Psoas muscle (tissue), 7 donors: ENCODE measurements at regions not wholly inside any gene's neighbourhood (a gene's known extent, or its start where the extent isn't known, plus 50 kb on each side); places are given as distances from the start of the nearest gene placed in this dataset.

Experiments used
- ATAC-seq, 4 donors: fragments of 200-7000 bp; cut with Tn5 transposase; one replicate each; pipeline ENCODE4 v1.9.1; 2020; ENCODE audit warnings: moderate library complexity in 3 of 4, mild to moderate bottlenecking in 2 of 4
- DNase-seq, 2 donors: peaks; one replicate each; pipeline ENCODE4 v3.0.0-alpha.2; 2020
- H3K27ac ChIP-seq: fragments of 200-600 bp; one replicate; pipeline ENCODE4 v1.8.0; 2022
- H3K27me3 ChIP-seq, 3 donors: fragments of 200-600 bp in 1 of 3; one replicate each; pipeline versions ENCODE4 v1.6.1 to v1.8.0; 2013 to 2022; ENCODE audit warnings: low read length in 2 of 3, mild to moderate bottlenecking in 2 of 3, moderate library complexity in 1 of 3; ENCODE audit not compliant: insufficient read depth in 3 of 3
- H3K36me3 ChIP-seq, 2 donors: fragments of 200-600 bp in 1 of 2; one replicate each; pipeline versions ENCODE4 v1.6.1 to v1.8.0; 2013 to 2022; ENCODE audit warnings: low read depth in 1 of 2, mild to moderate bottlenecking in 1 of 2, moderate library complexity in 1 of 2; ENCODE audit not compliant: insufficient read depth in 1 of 2
- H3K4me1 ChIP-seq: fragments of 200-600 bp; one replicate; pipeline ENCODE4 v1.8.0; 2022
- H3K4me3 ChIP-seq: fragments of 200-600 bp; one replicate; pipeline ENCODE4 v1.8.0; 2022; ENCODE audit warnings: mild to moderate bottlenecking
- H3K9me3 ChIP-seq: fragments of 200-600 bp; one replicate; pipeline ENCODE4 v1.8.0; 2022
- CTCF ChIP-seq: fragments of 200-600 bp; IDR thresholded peaks from one replicate; pipeline ENCODE4 v1.8.0; 2022; ENCODE audit warnings: antibody characterized with exemption
- WGBS, 3 donors: extraction: QIAGEN DNeasy Blood & Tissue Kit; methylation state at CpG; one replicate each; pipeline versions ENCODE4 v1.1.6 to v1.1.7; 2013; 5-methylcytosine and 5-hydroxymethylcytosine counted together
- intact Hi-C, 2 donors: fragments of 100-400 bp; cut with DNase I; formaldehyde crosslinking; loops; one replicate each; pipeline versions ENCODE4 v1.11.0 to v1.14.2; 2022
- donor health status: healthy with polysubstance abuse.
- donor health status: DM: no; HTN: no; CAD: no; lungs with moderate emphysema.
- donor health status: Bipolar disorder and iron deficiency.
- donor health status: healthy.
- donor health status: DM: yes; HTN: yes; CAD: no.
- donor health status: DM: no; HTN: no; CAD: no.
- donor health status: DM: yes; HTN: yes; CAD: no.

- no peak for ATAC-seq
- no peak for TF ChIP-seq CTCF
- WGBS, 3 donors, result 81 to 93% (median 86%) methylated on average over 4 of the region's 4 CpGs
These were observed 600.6 kb upstream of the PCDH10 start for GRCh38 chr4:132548463-132548862.

GRCh38 chr4:132556316-132556715 lies 592.8 kb upstream of the PCDH10 start:
- intact Hi-C loops, result no loop called here
- ATAC-seq, result no peak
- H3K4me1 ChIP-seq, result no peaks in the 10 kb centered on the region
- H3K27ac ChIP-seq, result no peak overlapping the region
- TF ChIP-seq CTCF, result no peak
- H3K9me3 ChIP-seq, result no peaks in the 10 kb centered on the region
- H3K27me3 ChIP-seq, result no peaks in the 10 kb centered on the region
- 74 to 80% (median 80%) methylated on average over 3 of the region's 3 CpGs for WGBS, 3 donors
- no peak for DNase-seq
- H3K4me3 ChIP-seq, result no peak overlapping the region
- H3K36me3 ChIP-seq, result no peaks in the 10 kb centered on the region

More at GRCh38 chr4:132548463-132548862, 600.6 kb upstream of the PCDH10 start:
- Histone ChIP-seq H3K27me3 (no peaks in the 10 kb centered on the region), H3K4me1 (no peaks in the 10 kb centered on the region), H3K27ac (no peak overlapping the region), H3K36me3 (no peaks in the 10 kb centered on the region), H3K4me3 (no peak overlapping the region), H3K9me3 (no peaks in the 10 kb centered on the region)
- DNase-seq, result no peak
- intact Hi-C loops, result no loop called here

GRCh38 chr4:132557660-132558059 lies 591.4 kb upstream of the PCDH10 start:
- no peak for ATAC-seq
- intact Hi-C loops, result no loop called here
- Histone ChIP-seq H3K36me3 (no peaks in the 10 kb centered on the region), H3K4me3 (no peak overlapping the region), H3K9me3 (no peaks in the 10 kb centered on the region), H3K4me1 (no peaks in the 10 kb centered on the region), H3K27ac (no peak overlapping the region), H3K27me3 (no peaks in the 10 kb centered on the region)
- no peak for DNase-seq
- no peak for TF ChIP-seq CTCF

- no peak for TF ChIP-seq CTCF
- ATAC-seq (no peak), DNase-seq (no peak)
- intact Hi-C loops, result no loop called here
- 88 to 98% (median 96%) methylated on average over 1 of the region's 1 CpG for WGBS, 3 donors
- Histone ChIP-seq H3K27me3 (peaks cover 0 to 3% (median 0%) of the 10 kb centered on the region in 3 donors), H3K9me3 (no peaks in the 10 kb centered on the region), H3K27ac (no peak overlapping the region), H3K36me3 (no peaks in the 10 kb centered on the region), H3K4me3 (no peak overlapping the region), H3K4me1 (no peaks in the 10 kb centered on the region)
These were observed 584.2 kb upstream of the PCDH10 start for GRCh38 chr4:132564920-132565319.

- Histone ChIP-seq H3K27ac (no peak overlapping the region), H3K4me1 (no peaks in the 10 kb centered on the region), H3K9me3 (no peaks in the 10 kb centered on the region), H3K36me3 (no peaks in the 10 kb centered on the region), H3K27me3 (peaks cover 0 to 3% (median 0%) of the 10 kb centered on the region in 3 donors), H3K4me3 (no peak overlapping the region)
- no peak for TF ChIP-seq CTCF
- DNase-seq (no peak), ATAC-seq (no peak)
- WGBS, 3 donors, result 85 to 91% (median 85%) methylated on average over 2 of the region's 2 CpGs
- intact Hi-C loops, result no loop called here
These were observed 583.6 kb upstream of the PCDH10 start for GRCh38 chr4:132565542-132565941.
